Neuronal stem cell (in vitro differentiated cells): ENCODE measurements at regions not wholly inside any gene's neighbourhood (a gene's known extent, or its start where the extent isn't known, plus 50 kb on each side); places are given as distances from the start of the nearest gene placed in this dataset.
"Not testable (repeated sequence)": the region's sequence is repeated elsewhere in the genome, so short reads cannot be mapped to it uniquely, and the experiment has no call there.

ENCODE experiments used
- DNase-seq: peaks from one replicate; pipeline ENCODE4 v3.0.0-alpha.2; 2013; ENCODE audit warnings: low spot score
- H2AFZ ChIP-seq: one replicate; pipeline ENCODE4 v1.6.1; 2013; ENCODE audit warnings: mild to moderate bottlenecking, low read length, inconsistent platforms
- H2AK5ac ChIP-seq: 2 replicates; pipeline ENCODE4 v1.6.1; 2013; ENCODE audit warnings: low read depth, mild to moderate bottlenecking, inconsistent platforms, low read length, moderate library complexity, mixed read lengths
- H2BK120ac ChIP-seq: 2 replicates; pipeline ENCODE4 v1.6.1; 2013; ENCODE audit warnings: low read depth, mild to moderate bottlenecking, inconsistent platforms, low read length, moderate library complexity, mixed read lengths
- H2BK12ac ChIP-seq: one replicate; pipeline ENCODE4 v1.6.1; 2013; ENCODE audit warnings: low read length, inconsistent platforms
- H2BK15ac ChIP-seq: 2 replicates; pipeline ENCODE4 v1.6.1; 2013; ENCODE audit warnings: mild to moderate bottlenecking, low read length, inconsistent platforms, mixed read lengths
- H2BK5ac ChIP-seq: one replicate; pipeline ENCODE4 v1.6.1; 2013; ENCODE audit warnings: inconsistent platforms, mild to moderate bottlenecking, low read length, moderate library complexity
- H3K14ac ChIP-seq: one replicate; pipeline ENCODE4 v1.6.1; 2013; ENCODE audit warnings: low read length, inconsistent platforms
- H3K18ac ChIP-seq: 2 replicates; pipeline ENCODE4 v1.6.1; 2013; ENCODE audit warnings: low read length, inconsistent platforms
- H3K23ac ChIP-seq: 2 replicates; pipeline ENCODE4 v1.6.1; 2013; ENCODE audit warnings: low read depth, mild to moderate bottlenecking, mixed read lengths, low read length, inconsistent platforms; ENCODE audit not compliant: poor library complexity
- H3K27ac ChIP-seq: replicated peaks from 3 replicates; pipeline ENCODE4 v1.5.1; 2013; ENCODE audit warnings: low read length, inconsistent platforms
- H3K27me3 ChIP-seq, 3 experiments: 2 replicates each; pipeline ENCODE4 v1.6.1; 2013; ENCODE audit warnings: low read length in 3 of 3, mild to moderate bottlenecking in 2 of 3, inconsistent platforms in 1 of 3, low read depth in 1 of 3, mixed read lengths in 1 of 3, moderate library complexity in 1 of 3; ENCODE audit not compliant: control insufficient read depth in 3 of 3, insufficient read depth in 3 of 3
- H3K36me3 ChIP-seq, 2 donors: replicated peaks in 1 of 2; 2 replicates each; pipeline ENCODE4 v1.6.1; 2013; ENCODE audit warnings: low read length in 2 of 2; ENCODE audit not compliant: control insufficient read depth in 2 of 2, insufficient read depth in 2 of 2
- H3K4ac ChIP-seq: 2 replicates; pipeline ENCODE4 v1.6.1; 2013; ENCODE audit warnings: inconsistent platforms, mild to moderate bottlenecking, low read length, moderate library complexity
- H3K4me1 ChIP-seq, 2 donors: 1 replicate in 1 of 2; 2 replicates in 1 of 2; pipeline ENCODE4 v1.6.1; 2013; ENCODE audit warnings: low read length in 2 of 2, low read depth in 1 of 2; ENCODE audit not compliant: control insufficient read depth in 2 of 2, insufficient read depth in 1 of 2
- H3K4me2 ChIP-seq: one replicate; pipeline ENCODE4 v1.6.1; 2013; ENCODE audit warnings: mild to moderate bottlenecking, low read length, inconsistent platforms; ENCODE audit not compliant: insufficient read depth, poor library complexity, severe bottlenecking
- H3K4me3 ChIP-seq, 2 donors: 2 replicates each; pipeline ENCODE4 v1.5.1; 2013; ENCODE audit warnings: low read length in 2 of 2, mild to moderate bottlenecking in 2 of 2, inconsistent platforms in 1 of 2, moderate library complexity in 1 of 2
- H3K79me1 ChIP-seq: one replicate; pipeline ENCODE4 v1.6.1; 2013; ENCODE audit warnings: low read depth, mild to moderate bottlenecking, inconsistent platforms, low read length, moderate library complexity
- H3K9ac ChIP-seq: one replicate; pipeline ENCODE4 v1.6.1; 2013; ENCODE audit warnings: mild to moderate bottlenecking, low read depth, low read length, inconsistent platforms; ENCODE audit not compliant: poor library complexity
- H3K9me3 ChIP-seq, 2 donors: replicated peaks in 1 of 2; 2 replicates each; pipeline versions ENCODE3 to v1.6.1; 2013; ENCODE audit warnings: low read length in 2 of 2, mild to moderate bottlenecking in 2 of 2, inconsistent platforms in 1 of 2, low read depth in 1 of 2, mixed read lengths in 1 of 2, moderate library complexity in 1 of 2; ENCODE audit not compliant: control insufficient read depth in 2 of 2, insufficient read depth in 1 of 2
- H4K8ac ChIP-seq: one replicate; pipeline ENCODE4 v1.6.1; 2013; ENCODE audit warnings: low read depth, mild to moderate bottlenecking, inconsistent platforms, low read length, moderate library complexity
- H4K91ac ChIP-seq: one replicate; pipeline ENCODE4 v1.6.1; 2013; ENCODE audit warnings: low read length, low read depth, mild to moderate bottlenecking, inconsistent platforms; ENCODE audit not compliant: poor library complexity
- WGBS, 2 donors: extraction: QIAGEN DNeasy Blood & Tissue Kit; methylation state at CpG; one replicate each; pipeline ENCODE4 v1.1.7; 2013; ENCODE audit warnings: missing lambda C conversion rate in 2 of 2, mixed read lengths in 1 of 2; ENCODE audit not compliant: insufficient read length in 2 of 2, insufficient replicate concordance in 1 of 2; ENCODE audit errors: extremely low coverage in 2 of 2; 5-methylcytosine and 5-hydroxymethylcytosine counted together

- H3K79me1 ChIP-seq, H3K4ac ChIP-seq, H2BK120ac ChIP-seq, H2AFZ ChIP-seq, H3K4me1 ChIP-seq, H2AK5ac ChIP-seq, H3K4me2 ChIP-seq, H3K14ac ChIP-seq, H2BK15ac ChIP-seq, H2BK5ac ChIP-seq, H3K27me3 ChIP-seq, H3K9me3 ChIP-seq, H3K4me3 ChIP-seq, H3K9ac ChIP-seq, H3K18ac ChIP-seq, H2BK12ac ChIP-seq, H3K36me3 ChIP-seq, H3K27ac ChIP-seq, H4K91ac ChIP-seq, DNase-seq, H4K8ac ChIP-seq, H3K23ac ChIP-seq: not testable (repeated sequence)
- no CpG with 5 or more reads among the region's 6 CpGs for whole genome bisulfite sequencing, 2 donors
Observed at GRCh38 chr15:20104551-20104950, 437.0 kb downstream of the GOLGA6L6 start.

GRCh38 chr15:20102862-20103261 is 438.7 kb downstream of the GOLGA6L6 start:
- WGBS, 2 donors = no CpG with 5 or more reads among the region's 5 CpGs
- not testable (repeated sequence) for DNase-seq, H3K4me2 ChIP-seq, H3K9me3 ChIP-seq, H2BK5ac ChIP-seq, H3K14ac ChIP-seq, H3K27me3 ChIP-seq, H3K79me1 ChIP-seq, H3K4me3 ChIP-seq, H3K27ac ChIP-seq, H2AFZ ChIP-seq, H3K36me3 ChIP-seq, H3K23ac ChIP-seq, H3K9ac ChIP-seq, H4K8ac ChIP-seq, H2BK120ac ChIP-seq, H3K18ac ChIP-seq, H3K4ac ChIP-seq, H2AK5ac ChIP-seq, H2BK15ac ChIP-seq, H2BK12ac ChIP-seq, H4K91ac ChIP-seq, H3K4me1 ChIP-seq

- not testable (repeated sequence) for H3K4me2 ChIP-seq, H3K14ac ChIP-seq, H3K79me1 ChIP-seq, DNase-seq, H3K27me3 ChIP-seq, H3K9me3 ChIP-seq, H2AFZ ChIP-seq, H3K4ac ChIP-seq, H2BK12ac ChIP-seq, H3K36me3 ChIP-seq, H3K4me1 ChIP-seq, H4K91ac ChIP-seq, H2BK120ac ChIP-seq, H3K9ac ChIP-seq, H2AK5ac ChIP-seq, H3K23ac ChIP-seq, H2BK5ac ChIP-seq, H3K4me3 ChIP-seq, H2BK15ac ChIP-seq, H4K8ac ChIP-seq, H3K27ac ChIP-seq, H3K18ac ChIP-seq
- no CpG with 5 or more reads among the region's 1 CpG for WGBS, 2 donors
Observed at GRCh38 chr15:20102209-20102608, 439.4 kb downstream of the GOLGA6L6 start.

- not testable (repeated sequence) for H2BK12ac ChIP-seq
Observed at GRCh38 chr15:20101281-20101680, 440.3 kb downstream of the GOLGA6L6 start.

More at GRCh38 chr15:20101281-20101680, 440.3 kb downstream of the GOLGA6L6 start:
- H3K9me3 ChIP-seq, H3K9ac ChIP-seq, H4K91ac ChIP-seq, H2AK5ac ChIP-seq, H3K4me2 ChIP-seq, H2BK120ac ChIP-seq, H3K14ac ChIP-seq, H3K4ac ChIP-seq, H2AFZ ChIP-seq, H2BK5ac ChIP-seq, H3K36me3 ChIP-seq, H3K27me3 ChIP-seq, DNase-seq, H3K23ac ChIP-seq, H3K4me3 ChIP-seq, H3K79me1 ChIP-seq, H3K18ac ChIP-seq, H3K4me1 ChIP-seq, H3K27ac ChIP-seq, H4K8ac ChIP-seq, H2BK15ac ChIP-seq: not testable (repeated sequence)
- no CpG with 5 or more reads among the region's 3 CpGs for WGBS, 2 donors
